ENCODE measurements at regions not wholly inside any gene's neighbourhood (a gene's known extent, or its start where the extent isn't known, plus 50 kb on each side); places are given as distances from the start of the nearest gene placed in this dataset.

DNA sequence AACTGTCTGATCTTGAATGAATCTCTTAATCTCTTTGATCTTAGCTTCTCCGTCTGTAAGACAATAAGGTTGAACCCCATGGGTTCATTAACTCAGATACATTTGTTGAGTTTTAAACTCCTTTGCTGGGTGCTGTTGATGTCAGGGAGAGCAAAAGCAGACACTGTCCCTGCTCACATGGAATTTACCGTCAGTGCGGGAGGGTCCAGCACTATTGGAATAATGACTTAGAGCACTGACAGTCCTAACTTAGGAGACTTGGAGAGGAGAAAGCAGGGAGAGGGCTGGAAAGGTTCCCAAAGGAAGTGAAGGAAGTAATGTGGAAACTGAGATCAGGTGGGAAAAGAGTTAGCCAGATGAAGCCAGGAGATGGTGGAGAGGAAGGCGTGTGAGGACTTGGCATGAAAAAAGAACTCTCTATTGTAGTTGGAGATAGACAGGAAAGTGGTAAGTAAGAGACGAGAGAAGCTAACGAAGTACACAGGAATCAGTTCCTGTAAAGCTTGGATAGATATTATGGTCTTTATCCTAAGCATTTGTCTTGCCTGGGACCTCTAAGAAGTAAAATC lies 141.4 kb upstream of the SERTAD2 start:
- Histone ChIP-seq H3K4me3 (replicated peaks in 1 of 3; ENCODE audit: insufficient read depth in 1 of 3, low read depth in 1 of 3, low read length in 3 of 3) (no peak overlapping the region), H2AFZ (ENCODE audit: low read depth, low read length) (peak overlapping the region; percentile 17), H3K79me2 (ENCODE audit: control insufficient read depth, insufficient read depth, low read length) (no peaks in the 10 kb centered on the region), H3K4me2 (ENCODE audit: insufficient read depth, low read length) (peak overlapping the region; percentile 9), H3K9ac (replicated peaks; ENCODE audit: extremely low read depth, insufficient read depth, low read length) (no peak overlapping the region), H3K9me1 (replicated peaks; ENCODE audit: control insufficient read depth, extremely low read depth, insufficient read depth, low read length) (no peaks in the 10 kb centered on the region), H4K20me1 (replicated peaks; ENCODE audit: control insufficient read depth, extremely low read depth, insufficient read depth, low read length) (no peaks in the 10 kb centered on the region), H3K4me1 (ENCODE audit: control insufficient read depth, extremely low read depth, insufficient read depth, low read length) (peaks cover 78% of the 10 kb centered on the region), H3K9me3 (replicated peaks; ENCODE audit: control insufficient read depth, insufficient read depth, low read length) (no peaks in the 10 kb centered on the region), H3K27ac (ENCODE audit: insufficient read depth, low read depth, low read length) (peak overlapping the region; percentile 35), H3K27me3 (ENCODE audit: control insufficient read depth in 2 of 2, insufficient read depth in 2 of 2, low read length in 2 of 2) (no peaks in the 10 kb centered on the region), H3K36me3 (ENCODE audit: control insufficient read depth in 2 of 2, extremely low read depth in 1 of 2, insufficient read depth in 2 of 2, low read length in 2 of 2) (no peaks in the 10 kb centered on the region)
- TF ChIP-seq POLR2A (IDR thresholded peaks at IDR 0.05; ENCODE audit: low read depth, low read length): peak; percentile 22
- no peak for TF ChIP-seq CTCF (IDR thresholded peaks at IDR 0.05; ENCODE audit: extremely low read depth in 1 of 2, insufficient read depth in 1 of 2, low read depth in 1 of 2, low read length in 2 of 2)
- TF ChIP-seq GATA2 (IDR thresholded peaks at IDR 0.05; ENCODE audit: insufficient read depth, insufficient read length, low read depth, low read length): peak; percentile 26
- peak; percentile 66 for FAIRE-seq
- peak; percentile 83 for DNase-seq (ENCODE audit: low read depth, low spot score)
- POLR2A ChIA-PET: interaction anchor here (0.6 kb wide), 1 partner anchor 9 kb away, joined by 6 read pairs; no protein-coding TSS in a partner anchor
- no TSS peak for BruUV-seq (replicated peaks)
- intact Hi-C loops (cut with micrococcal nuclease) (no loop called here), dilution Hi-C loops (cut with MboI; ENCODE audit: extremely low pct_ligation_motif_present, low sequenced_read_pairs) (no loop called here)
- CTCF ChIA-PET: interaction anchor here (1.0 to 5.9 kb wide), 6 partner anchors 12 to 150 kb away, joined by 3 to 69 read pairs (median 31); no protein-coding TSS in a partner anchor

- no TSS peak for BruUV-seq (replicated peaks)
- POLR2A ChIA-PET: no interaction called here
- H3K4me1 ChIP-seq (ENCODE audit: control insufficient read depth, extremely low read depth, insufficient read depth, low read length): peaks cover 76% of the 10 kb centered on the region
Observed at GRCh38 chr2:64796926-64797325, 143.2 kb upstream of the SERTAD2 start.

More at GRCh38 chr2:64796926-64797325, 143.2 kb upstream of the SERTAD2 start:
- H4K20me1 ChIP-seq (replicated peaks; ENCODE audit: control insufficient read depth, extremely low read depth, insufficient read depth, low read length): no peaks in the 10 kb centered on the region
- H3K9me3 ChIP-seq (replicated peaks; ENCODE audit: control insufficient read depth, insufficient read depth, low read length): no peaks in the 10 kb centered on the region
- CTCF ChIA-PET: interaction anchor here (0.6 to 5.9 kb wide), 7 partner anchors 9 to 151 kb away, joined by 3 to 61 read pairs (median 4); no protein-coding TSS in a partner anchor
- no peaks in the 10 kb centered on the region for H3K79me2 ChIP-seq (ENCODE audit: control insufficient read depth, insufficient read depth, low read length)
- H3K27me3 ChIP-seq (ENCODE audit: control insufficient read depth in 2 of 2, insufficient read depth in 2 of 2, low read length in 2 of 2): no peaks in the 10 kb centered on the region
- dilution Hi-C loops (cut with MboI; ENCODE audit: extremely low pct_ligation_motif_present, low sequenced_read_pairs) (no loop called here), intact Hi-C loops (cut with micrococcal nuclease) (no loop called here)
- DNase-seq (ENCODE audit: low read depth, low spot score) (no peak), FAIRE-seq (no peak)
- no peak overlapping the region for H3K4me2 ChIP-seq (ENCODE audit: insufficient read depth, low read length)
- H3K9ac ChIP-seq (replicated peaks; ENCODE audit: extremely low read depth, insufficient read depth, low read length): no peak overlapping the region
- no peak overlapping the region for H3K4me3 ChIP-seq (replicated peaks in 1 of 3; ENCODE audit: insufficient read depth in 1 of 3, low read depth in 1 of 3, low read length in 3 of 3)
- TF ChIP-seq EZH2 (IDR thresholded peaks at IDR 0.05; ENCODE audit: borderline replicate concordance, low read depth, low read length, severe bottlenecking) (no peak), POLR2A (IDR thresholded peaks at IDR 0.05; ENCODE audit: low read depth, low read length) (no peak), GATA2 (IDR thresholded peaks at IDR 0.05; ENCODE audit: insufficient read depth, insufficient read length, low read depth, low read length) (no peak), JUN (IDR thresholded peaks at IDR 0.05; ENCODE audit: borderline replicate concordance, insufficient read depth, insufficient read length, low read depth) (no peak), FOS (IDR thresholded peaks at IDR 0.05; ENCODE audit: borderline replicate concordance, insufficient read depth, low read length) (no peak), MYC (IDR thresholded peaks at IDR 0.05; ENCODE audit: low read depth, low read length) (no peak), CTCF (IDR thresholded peaks at IDR 0.05; ENCODE audit: extremely low read depth in 1 of 2, insufficient read depth in 1 of 2, low read depth in 1 of 2, low read length in 2 of 2) (no peak), MAX (IDR thresholded peaks at IDR 0.05; ENCODE audit: insufficient read depth, insufficient read length) (no peak), POLR2AphosphoS5 (IDR thresholded peaks at IDR 0.05; ENCODE audit: insufficient read depth, low read depth, low read length) (no peak)
- no peaks in the 10 kb centered on the region for H3K36me3 ChIP-seq (ENCODE audit: control insufficient read depth in 2 of 2, extremely low read depth in 1 of 2, insufficient read depth in 2 of 2, low read length in 2 of 2)
- H2AFZ ChIP-seq (ENCODE audit: low read depth, low read length): no peak overlapping the region
- H3K9me1 ChIP-seq (replicated peaks; ENCODE audit: control insufficient read depth, extremely low read depth, insufficient read depth, low read length): no peaks in the 10 kb centered on the region
- no peak overlapping the region for H3K27ac ChIP-seq (ENCODE audit: insufficient read depth, low read depth, low read length)

Measured in endothelial cell of umbilical vein (primary cell).